ENCODE measurements at regions not wholly inside any gene's neighbourhood (a gene's known extent, or its start where the extent isn't known, plus 50 kb on each side); places are given as distances from the start of the nearest gene placed in this dataset.

DNA sequence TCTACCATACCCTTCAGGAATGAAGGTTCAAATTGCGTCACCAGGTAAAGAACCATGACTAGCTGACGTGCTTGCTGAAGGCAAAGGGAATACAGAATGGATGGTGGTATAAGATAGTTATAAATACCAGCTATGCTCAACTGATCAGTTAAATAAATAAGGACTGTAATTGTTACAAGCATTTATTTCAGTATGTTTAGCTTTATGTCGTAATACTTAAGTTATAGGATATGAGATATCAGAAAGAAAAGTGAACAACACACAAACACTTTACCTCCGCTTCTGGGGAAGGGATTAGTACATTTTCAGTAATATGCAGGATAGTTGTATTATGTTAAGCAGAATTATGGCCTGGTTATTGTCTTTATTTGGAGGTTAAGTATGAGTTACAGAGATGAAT is 416.1 kb downstream of the BTG1 start:
- TF ChIP-seq, protein P1, sequence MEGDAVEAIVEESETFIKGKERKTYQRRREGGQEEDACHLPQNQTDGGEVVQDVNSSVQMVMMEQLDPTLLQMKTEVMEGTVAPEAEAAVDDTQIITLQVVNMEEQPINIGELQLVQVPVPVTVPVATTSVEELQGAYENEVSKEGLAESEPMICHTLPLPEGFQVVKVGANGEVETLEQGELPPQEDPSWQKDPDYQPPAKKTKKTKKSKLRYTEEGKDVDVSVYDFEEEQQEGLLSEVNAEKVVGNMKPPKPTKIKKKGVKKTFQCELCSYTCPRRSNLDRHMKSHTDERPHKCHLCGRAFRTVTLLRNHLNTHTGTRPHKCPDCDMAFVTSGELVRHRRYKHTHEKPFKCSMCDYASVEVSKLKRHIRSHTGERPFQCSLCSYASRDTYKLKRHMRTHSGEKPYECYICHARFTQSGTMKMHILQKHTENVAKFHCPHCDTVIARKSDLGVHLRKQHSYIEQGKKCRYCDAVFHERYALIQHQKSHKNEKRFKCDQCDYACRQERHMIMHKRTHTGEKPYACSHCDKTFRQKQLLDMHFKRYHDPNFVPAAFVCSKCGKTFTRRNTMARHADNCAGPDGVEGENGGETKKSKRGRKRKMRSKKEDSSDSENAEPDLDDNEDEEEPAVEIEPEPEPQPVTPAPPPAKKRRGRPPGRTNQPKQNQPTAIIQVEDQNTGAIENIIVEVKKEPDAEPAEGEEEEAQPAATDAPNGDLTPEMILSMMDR (IDR thresholded peaks at IDR 0.05): no peak
- no peak for TF ChIP-seq POLR2AphosphoS5 (IDR thresholded peaks at IDR 0.05)

Data from sigmoid colon (tissue), 4 donors.